Glomerular visceral epithelial cell (primary cell): ENCODE measurements at regions not wholly inside any gene's neighbourhood (a gene's known extent, or its start where the extent isn't known, plus 50 kb on each side); places are given as distances from the start of the nearest gene placed in this dataset.
A peak's percentile ranks its signal among the peaks of the same experiment; 100 is the strongest.

Source experiments
- DNase-seq: peaks from one replicate; pipeline ENCODE4 v3.0.0-alpha.2; 2016; ENCODE audit errors: extremely low spot score

- no peak for DNase-seq
Measured at GRCh38 chr1:17877316-17877715, 122.2 kb downstream of the ACTL8 start.

GRCh38 chr1:17877896-17878295, 122.8 kb downstream of the ACTL8 start:
- no peak for DNase-seq

GRCh38 chr1:17878837-17879236, 123.7 kb downstream of the ACTL8 start:
- DNase-seq, result peak; percentile 44

GRCh38 chr1:17880449-17880848, 125.3 kb downstream of the ACTL8 start:
- no peak for DNase-seq

- DNase-seq, result no peak
Measured at GRCh38 chr1:17881761-17882160, 126.6 kb downstream of the ACTL8 start.

GRCh38 chr1:17883136-17883535, 128.0 kb downstream of the ACTL8 start:
- no peak for DNase-seq

GRCh38 chr1:17883662-17884395, 128.7 kb downstream of the ACTL8 start:
- DNase-seq, result no peak

GRCh38 chr1:17885663-17886320, 130.7 kb downstream of the ACTL8 start:
- DNase-seq, result no peak

GRCh38 chr1:17886386-17886785, 131.3 kb downstream of the ACTL8 start:
- no peak for DNase-seq

GRCh38 chr1:17886838-17887441, 131.8 kb downstream of the ACTL8 start:
- DNase-seq, result no peak

GRCh38 chr1:17887661-17888371, 132.7 kb downstream of the ACTL8 start:
- DNase-seq, result no peak

GRCh38 chr1:17890056-17890814, 135.1 kb downstream of the ACTL8 start:
- DNase-seq, result no peak

GRCh38 chr1:17890815-17891191, 135.7 kb downstream of the ACTL8 start:
- no peak for DNase-seq

GRCh38 chr1:17891205-17892110, 136.3 kb downstream of the ACTL8 start:
- DNase-seq, result no peak

- DNase-seq, result no peak
Measured at GRCh38 chr1:17892225-17892624, 137.1 kb downstream of the ACTL8 start.

GRCh38 chr1:17892851-17893250, 137.7 kb downstream of the ACTL8 start:
- DNase-seq, result no peak

GRCh38 chr1:17893891-17894631, 138.9 kb downstream of the ACTL8 start:
- peak; percentile 30 for DNase-seq

GRCh38 chr1:17895401-17895800, 140.3 kb downstream of the ACTL8 start:
- no peak for DNase-seq

- DNase-seq, result no peak
Measured at GRCh38 chr1:17895986-17896385, 140.9 kb downstream of the ACTL8 start.

- peak; percentile 29 for DNase-seq
Measured at GRCh38 chr1:17903386-17903785, 148.3 kb downstream of the ACTL8 start.
